Astrocyte (in vitro differentiated cells and primary cell): ENCODE measurements at regions not wholly inside any gene's neighbourhood (a gene's known extent, or its start where the extent isn't known, plus 50 kb on each side); places are given as distances from the start of the nearest gene placed in this dataset.
"Not testable (repeated sequence)": the region's sequence is repeated elsewhere in the genome, so short reads cannot be mapped to it uniquely, and the experiment has no call there.

ENCODE experiments used
- CTCF ChIP-seq: IDR thresholded peaks from 2 replicates; pipeline ENCODE4 v1.5.1; 2011; ENCODE audit warnings: low read depth, mild to moderate bottlenecking, inconsistent platforms, low read length, moderate library complexity; ENCODE audit not compliant: insufficient read depth
- EZH2 ChIP-seq: IDR thresholded peaks from 2 replicates; pipeline ENCODE4 v1.6.1; 2012; ENCODE audit warnings: mild to moderate bottlenecking, low read length, inconsistent platforms; ENCODE audit not compliant: insufficient read depth

DNA sequence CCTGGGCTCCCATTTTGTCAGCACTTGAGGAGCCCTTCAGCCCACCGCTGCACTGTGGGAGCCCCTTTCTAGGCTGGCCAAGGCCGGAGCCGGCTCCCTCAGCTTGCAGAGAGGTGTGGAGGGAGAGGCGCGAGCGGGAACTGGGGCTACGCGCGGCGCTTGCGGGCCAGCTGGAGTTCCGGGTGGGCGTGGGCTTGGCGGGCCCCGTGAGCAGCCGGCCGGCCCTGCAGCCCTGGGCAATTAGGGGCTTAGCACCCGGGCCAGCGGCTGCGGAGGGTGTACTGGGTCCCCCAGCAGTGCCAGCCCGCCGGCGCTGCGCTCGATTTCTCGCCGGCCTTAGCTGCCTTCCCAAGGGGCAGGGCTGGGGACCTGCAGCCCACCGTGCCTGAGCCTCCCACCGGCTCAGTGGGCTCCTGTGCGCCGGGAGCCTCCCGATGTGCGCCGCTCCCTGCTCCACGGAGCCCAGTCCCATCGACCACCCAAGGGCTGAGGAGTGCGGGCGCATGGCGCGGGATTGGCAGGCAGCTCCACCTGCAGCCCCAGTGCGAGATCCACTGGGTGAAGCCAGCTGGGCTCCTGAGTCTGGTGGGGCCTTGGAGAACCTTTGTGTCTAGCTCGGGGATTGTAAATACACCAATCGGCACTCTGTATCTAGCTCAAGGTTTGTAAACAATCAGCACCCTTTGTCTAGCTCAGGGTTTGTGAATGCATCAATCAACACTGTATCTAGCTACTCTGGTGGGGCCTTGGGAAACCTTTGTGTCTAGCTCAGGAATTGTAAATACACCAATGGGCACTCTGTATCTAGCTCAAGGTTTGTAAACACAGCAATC lies 137.8 kb downstream of the RFX6 start:
- not testable (repeated sequence) for TF ChIP-seq CTCF, EZH2
